Neural cell (in vitro differentiated cells): ENCODE measurements at regions not wholly inside any gene's neighbourhood (a gene's known extent, or its start where the extent isn't known, plus 50 kb on each side); places are given as distances from the start of the nearest gene placed in this dataset.

Experiments used
- H2AFZ ChIP-seq: fragments of 200-600, 300-800 bp; sonication (generic), shearing (Covaris generic); 2 replicates; pipeline ENCODE4 v1.6.0; 2014; ENCODE audit warnings: low read depth, mild to moderate bottlenecking, antibody characterized with exemption, low read length, moderate library complexity
- H3F3A ChIP-seq: fragments of 200-600 bp; shearing (Covaris generic); 2 replicates; pipeline ENCODE4 v1.6.1; 2016; ENCODE audit warnings: mild to moderate bottlenecking, moderate library complexity, mixed read lengths, antibody characterized with exemption, low read length; ENCODE audit not compliant: insufficient read depth, poor library complexity, severe bottlenecking
- H3K27ac ChIP-seq: fragments of 200-600, 300-800 bp; sonication (generic), shearing (Covaris generic); 2 replicates; pipeline ENCODE4 v1.5.1; 2014; ENCODE audit warnings: mild to moderate bottlenecking, low read length, moderate library complexity
- H3K27me3 ChIP-seq: fragments of 300-800, 200-600 bp; sonication (generic), shearing (Covaris generic); 2 replicates; pipeline ENCODE4 v1.6.0; 2014; ENCODE audit warnings: mild to moderate bottlenecking, low read depth, low read length, moderate library complexity; ENCODE audit not compliant: insufficient read depth
- H3K36me3 ChIP-seq: fragments of 300-800, 200-600 bp; sonication (generic), shearing (Covaris generic); 2 replicates; pipeline ENCODE4 v1.5.1; 2014; ENCODE audit warnings: mild to moderate bottlenecking, antibody characterized with exemption, low read length, moderate library complexity; ENCODE audit not compliant: insufficient read depth
- H3K4me2 ChIP-seq: fragments of 300-800, 200-600 bp; sonication (generic), shearing (Covaris generic); 2 replicates; pipeline ENCODE4 v1.6.0; 2014; ENCODE audit warnings: mild to moderate bottlenecking, low read length
- H3K4me3 ChIP-seq: fragments of 300-800, 200-600 bp; sonication (generic), shearing (Covaris generic); 2 replicates; pipeline ENCODE4 v1.5.1; 2014; ENCODE audit warnings: mild to moderate bottlenecking, low read length, moderate library complexity
- H3K79me2 ChIP-seq: fragments of 200-600 bp; shearing (Covaris generic); replicated peaks from 2 replicates; pipeline ENCODE4 v1.6.0; 2014; ENCODE audit warnings: mild to moderate bottlenecking, low read length, moderate library complexity; ENCODE audit not compliant: insufficient read depth
- H3K9ac ChIP-seq: fragments of 300-800, 200-600 bp; sonication (generic), shearing (Covaris generic); 2 replicates; pipeline ENCODE4 v1.6.1; 2016; ENCODE audit warnings: mild to moderate bottlenecking, low read length, mixed read lengths
- H3K9me2 ChIP-seq: fragments of 200-600 bp; shearing (Covaris generic); 2 replicates; pipeline ENCODE4 v1.6.1; 2016; ENCODE audit warnings: mild to moderate bottlenecking, low read length, mixed read lengths; ENCODE audit not compliant: insufficient read depth
- H3K9me3 ChIP-seq: fragments of 200-600, 300-800 bp; sonication (generic), shearing (Covaris generic); 2 replicates; pipeline ENCODE4 v1.6.1; 2016; ENCODE audit warnings: mild to moderate bottlenecking, mixed run types, low read length, moderate library complexity, mixed read lengths
- H4K20me1 ChIP-seq: fragments of 200-600 bp; shearing (Covaris generic); 2 replicates; pipeline ENCODE4 v1.6.1; 2016; ENCODE audit warnings: mild to moderate bottlenecking, mixed run types; ENCODE audit not compliant: insufficient read depth
- CTCF ChIP-seq: fragments of 450-650 bp; IDR thresholded peaks from 2 replicates; pipeline ENCODE4 v1.5.1; 2014; ENCODE audit warnings: antibody characterized with exemption, mild to moderate bottlenecking, moderate library complexity; ENCODE audit not compliant: poor library complexity, severe bottlenecking
- EP300 ChIP-seq: fragments of 450-650 bp; conservative IDR thresholded peaks from 2 replicates; pipeline ENCODE4 v1.6.1; 2014; ENCODE audit warnings: antibody characterized with exemption, mild to moderate bottlenecking, moderate library complexity; ENCODE audit not compliant: poor library complexity, severe bottlenecking
- EZH2 ChIP-seq: fragments of 200-600, 300-800 bp; shearing (Covaris generic), sonication (generic); IDR thresholded peaks from 2 replicates; pipeline ENCODE4 v1.6.1; 2014; ENCODE audit warnings: antibody characterized with exemption, low read length, borderline replicate concordance, mild to moderate bottlenecking; ENCODE audit not compliant: insufficient read depth, poor library complexity, severe bottlenecking
- MXI1 ChIP-seq: fragments of 450-650 bp; conservative IDR thresholded peaks from 2 replicates; pipeline ENCODE4 v1.6.1; 2014; ENCODE audit warnings: antibody characterized with exemption, mild to moderate bottlenecking; ENCODE audit not compliant: poor library complexity, severe bottlenecking
- POLR2AphosphoS5 ChIP-seq: IDR thresholded peaks from 2 replicates; pipeline ENCODE4 v1.6.1; 2012
- RAD21 ChIP-seq: fragments of 450-650 bp; conservative IDR thresholded peaks from 2 replicates; pipeline ENCODE4 v1.6.1; 2014; ENCODE audit warnings: antibody characterized with exemption, mild to moderate bottlenecking, moderate library complexity
- REST ChIP-seq: IDR thresholded peaks from 2 replicates; pipeline ENCODE4 v1.6.1; 2012; ENCODE audit warnings: borderline replicate concordance
- SMC3 ChIP-seq: fragments of 450-650 bp; conservative IDR thresholded peaks from 2 replicates; pipeline ENCODE4 v1.6.1; 2014; ENCODE audit warnings: antibody characterized with exemption, mild to moderate bottlenecking, moderate library complexity; ENCODE audit not compliant: poor library complexity
- TAF1 ChIP-seq: IDR thresholded peaks from 2 replicates; pipeline ENCODE4 v1.6.1; 2012; ENCODE audit warnings: low read depth

GRCh38 chr13:99693852-99694611 is 192.8 kb downstream of the TM9SF2 start:
- no peak overlapping the region for H3K4me3 ChIP-seq
- H3K9ac ChIP-seq: no peak overlapping the region
- TF ChIP-seq RAD21: no peak
- TF ChIP-seq EZH2: no peak
- no peak overlapping the region for H3K27ac ChIP-seq
- H3F3A ChIP-seq: no peaks in the 10 kb centered on the region
- no peaks in the 10 kb centered on the region for H3K9me2 ChIP-seq
- no peaks in the 10 kb centered on the region for H3K36me3 ChIP-seq
- H3K79me2 ChIP-seq: no peaks in the 10 kb centered on the region
- peaks cover 3% of the 10 kb centered on the region for H3K27me3 ChIP-seq
- no peaks in the 10 kb centered on the region for H3K9me3 ChIP-seq
- no peak overlapping the region for H2AFZ ChIP-seq
- no peaks in the 10 kb centered on the region for H4K20me1 ChIP-seq
- H3K4me2 ChIP-seq: no peak overlapping the region

- H3K27me3 ChIP-seq: peaks cover 3% of the 10 kb centered on the region
- H3F3A ChIP-seq: no peaks in the 10 kb centered on the region
- H3K9me3 ChIP-seq: no peaks in the 10 kb centered on the region
- H3K27ac ChIP-seq: no peak overlapping the region
- H3K9ac ChIP-seq: no peak overlapping the region
- H3K4me2 ChIP-seq: no peak overlapping the region
- H4K20me1 ChIP-seq: no peaks in the 10 kb centered on the region
- H3K9me2 ChIP-seq: no peaks in the 10 kb centered on the region
- H3K36me3 ChIP-seq: no peaks in the 10 kb centered on the region
- TF ChIP-seq REST (no peak), SMC3 (no peak), EZH2 (no peak), RAD21 (no peak), POLR2AphosphoS5 (no peak), MXI1 (no peak), TAF1 (no peak), CTCF (no peak), EP300 (no peak)
- no peak overlapping the region for H3K4me3 ChIP-seq
- no peaks in the 10 kb centered on the region for H3K79me2 ChIP-seq
- no peak overlapping the region for H2AFZ ChIP-seq
Observed at GRCh38 chr13:99693351-99693750, 192.1 kb downstream of the TM9SF2 start.
